ENCODE measurements at regions not wholly inside any gene's neighbourhood (a gene's known extent, or its start where the extent isn't known, plus 50 kb on each side); places are given as distances from the start of the nearest gene placed in this dataset.
A peak's percentile ranks its signal among the peaks of the same experiment; 100 is the strongest.

DNA sequence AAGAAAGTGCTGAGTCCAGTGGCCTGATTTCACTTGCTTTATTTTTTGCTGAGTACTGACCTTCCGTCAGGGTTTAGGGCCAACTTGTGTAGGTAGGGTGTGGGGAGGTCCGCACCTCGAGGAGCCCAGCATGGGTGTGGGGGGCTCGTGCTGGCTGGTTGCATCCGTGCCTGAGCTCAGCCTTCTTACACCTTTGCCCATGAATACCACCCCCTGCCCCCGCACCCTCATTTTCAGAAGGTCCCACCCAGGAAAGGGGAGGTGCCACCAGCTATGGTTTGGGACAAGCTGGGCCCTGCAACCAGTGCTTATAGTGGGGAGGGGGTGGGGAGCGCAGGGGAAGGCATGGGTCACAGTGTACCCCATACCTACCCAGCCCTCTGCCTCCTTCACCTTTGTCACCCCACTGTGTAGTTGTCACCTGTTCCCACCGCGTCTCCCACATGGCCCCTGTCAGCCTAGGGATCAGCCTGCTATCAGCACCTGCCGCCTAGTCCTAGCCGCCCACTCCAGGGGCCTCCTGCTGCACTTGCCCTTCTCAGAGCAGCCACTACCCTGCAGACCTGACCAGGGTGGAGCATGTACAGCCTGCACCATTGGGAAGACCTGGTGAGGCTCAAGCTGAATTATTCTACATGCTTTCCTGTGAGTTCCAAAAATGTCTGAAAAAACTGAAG, 146.2 kb upstream of the RET start:
- DNase-seq (ENCODE audit: low spot score) (no peak), ATAC-seq (no peak)
- intact Hi-C loops (cut with DNase I) = no loop called here

DNA sequence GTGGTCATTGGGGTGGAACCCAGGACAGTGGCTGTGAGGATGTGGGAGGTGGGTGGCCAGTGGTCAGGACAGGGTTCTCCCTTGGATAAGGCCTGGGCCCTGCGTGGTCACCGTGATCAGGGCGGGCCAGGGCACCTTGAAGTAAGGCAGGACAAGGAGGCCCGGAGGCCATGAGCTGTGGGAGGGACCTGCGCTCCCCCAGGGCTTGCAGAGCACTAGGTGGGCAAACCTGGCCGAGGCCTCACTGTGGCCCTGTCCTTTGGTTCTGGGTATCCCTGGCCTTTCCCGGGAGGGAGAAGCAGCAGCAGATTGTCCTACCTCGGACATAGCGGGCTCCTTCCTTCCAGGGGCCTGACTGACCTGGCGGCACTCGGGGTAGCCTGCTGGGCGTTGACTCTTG, 144.8 kb upstream of the RET start:
- ATAC-seq (no peak), DNase-seq (ENCODE audit: low spot score) (no peak)
- intact Hi-C loops (cut with DNase I) = no loop called here

DNA sequence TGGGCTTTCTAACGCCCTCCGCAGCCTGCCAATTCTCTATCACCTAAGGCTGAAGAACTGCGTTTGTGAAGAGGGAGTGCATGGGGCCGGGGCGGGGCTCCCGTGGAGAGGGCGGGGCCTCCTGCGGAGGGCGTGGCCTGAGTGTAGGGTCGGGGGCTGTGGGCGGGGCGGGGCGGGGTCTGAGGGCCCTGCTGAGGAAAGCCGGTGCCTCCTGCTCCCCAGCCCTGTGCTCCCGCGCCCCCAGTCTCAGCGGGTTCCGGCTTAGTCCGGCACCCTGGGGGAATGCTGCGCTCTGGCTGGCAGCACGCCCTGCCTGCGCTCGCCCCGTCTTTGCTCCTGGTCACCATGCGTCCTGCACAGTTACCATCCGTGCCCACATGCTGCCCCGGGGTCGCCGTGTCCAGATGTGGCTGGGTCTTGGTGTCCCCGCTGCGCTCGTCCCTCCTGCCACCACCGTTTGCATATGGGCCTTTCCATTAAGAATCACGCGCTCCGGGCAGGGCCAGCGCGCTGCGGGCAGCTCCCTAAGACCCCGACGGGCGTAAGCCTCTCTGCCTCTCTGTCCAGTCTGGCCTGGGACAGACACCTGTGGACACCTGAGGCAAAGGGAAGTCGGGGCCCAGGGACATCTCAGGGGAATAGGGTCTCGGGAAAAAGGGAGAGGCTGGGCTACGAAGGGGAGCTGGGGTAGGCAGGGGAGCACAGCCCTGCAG, 144.0 kb upstream of the RET start:
- DNase-seq (ENCODE audit: low spot score) (no peak), ATAC-seq (no peak)
- intact Hi-C loops (cut with DNase I) = no loop called here

DNA sequence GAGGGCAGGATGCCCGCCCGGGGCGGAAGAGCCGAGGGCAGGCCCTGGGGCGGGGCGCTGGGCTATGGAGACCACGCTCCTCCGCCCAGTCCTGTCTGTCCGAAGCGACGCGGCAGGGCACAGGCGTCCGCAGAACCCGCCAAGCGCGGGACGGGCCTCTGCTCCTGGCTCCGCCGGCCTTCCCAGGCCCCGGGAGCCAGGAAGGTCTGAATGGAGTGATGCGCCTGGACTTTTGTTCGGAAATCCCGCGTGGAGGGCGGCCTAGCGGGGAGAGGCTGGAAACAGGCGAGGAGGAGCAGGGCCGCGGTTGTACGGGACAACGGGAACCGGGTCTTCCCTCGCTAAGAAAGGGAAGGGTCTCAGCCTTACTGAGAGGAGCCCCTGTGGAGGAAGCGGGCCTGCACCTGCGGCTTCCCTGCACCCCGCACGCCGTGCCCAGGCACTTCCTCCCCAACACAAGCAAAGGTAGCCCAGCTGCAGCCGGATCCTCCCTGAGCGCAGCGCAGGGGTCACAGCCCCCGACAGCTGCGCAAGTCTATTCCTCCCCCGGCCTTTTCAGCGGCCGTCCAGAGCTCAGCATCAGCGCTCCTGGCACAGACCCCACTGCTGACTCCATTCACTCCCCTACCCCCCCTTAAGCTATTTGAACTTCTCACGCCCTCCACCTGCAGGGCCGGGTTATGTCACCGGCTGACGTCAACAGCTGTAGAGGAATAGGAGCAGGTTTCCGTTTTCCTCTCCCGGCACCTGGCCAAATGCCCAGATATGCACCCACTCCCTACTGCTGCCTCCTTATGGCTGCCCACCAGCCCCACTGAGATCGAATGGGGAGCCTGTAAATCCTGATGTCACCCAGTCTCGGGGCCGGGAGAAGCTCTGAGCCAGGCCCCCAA, 143.2 kb upstream of the RET start:
- intact Hi-C loops (cut with DNase I) = no loop called here
- peak; percentile 16 for ATAC-seq
- no peak for DNase-seq (ENCODE audit: low spot score)

DNA sequence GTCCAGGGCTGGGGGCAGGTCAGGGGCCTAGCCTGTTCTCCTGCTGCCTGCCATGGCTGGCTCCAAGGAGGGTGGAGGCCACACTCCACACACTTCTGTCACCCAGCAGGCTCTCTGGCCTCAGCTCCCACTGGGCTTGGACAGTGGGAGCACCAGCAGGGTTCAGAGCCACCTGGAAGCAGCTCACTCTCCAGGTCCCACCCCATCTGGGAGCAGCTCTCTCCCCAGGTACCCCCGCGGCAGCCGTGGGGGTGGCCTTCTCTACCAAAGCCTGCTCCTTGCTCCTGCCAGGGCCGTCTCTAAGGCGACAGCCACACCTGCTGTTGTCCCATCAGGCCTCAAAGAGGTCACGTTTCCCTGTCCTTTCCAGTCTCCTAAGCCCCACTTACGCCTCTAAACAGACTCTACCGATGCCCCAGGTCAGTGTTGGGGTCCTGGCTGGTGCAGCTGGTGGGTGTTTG, 142.5 kb upstream of the RET start:
- intact Hi-C loops (cut with DNase I) = no loop called here
- ATAC-seq (no peak), DNase-seq (ENCODE audit: low spot score) (no peak)

DNA sequence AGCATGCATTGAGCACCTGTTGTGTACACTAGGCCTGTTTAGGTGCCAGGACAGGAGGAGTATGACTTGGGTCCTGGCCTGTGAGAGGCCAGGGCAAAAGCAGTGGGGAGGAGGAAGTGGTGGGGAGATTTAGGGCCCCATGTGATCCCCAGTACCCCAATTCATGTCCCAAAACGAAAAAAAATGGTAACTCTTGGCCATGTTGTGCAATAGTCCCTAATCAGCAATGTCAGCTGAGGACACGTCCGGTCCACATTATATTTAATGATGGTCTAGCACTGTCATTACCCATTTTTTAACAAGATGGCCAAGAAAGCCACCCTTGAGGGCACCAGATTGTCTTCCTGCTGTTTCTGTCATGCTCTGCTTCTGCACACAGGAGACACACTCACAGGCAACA, 142.0 kb upstream of the RET start:
- intact Hi-C loops (cut with DNase I) = no loop called here
- DNase-seq (ENCODE audit: low spot score) = no peak

DNA sequence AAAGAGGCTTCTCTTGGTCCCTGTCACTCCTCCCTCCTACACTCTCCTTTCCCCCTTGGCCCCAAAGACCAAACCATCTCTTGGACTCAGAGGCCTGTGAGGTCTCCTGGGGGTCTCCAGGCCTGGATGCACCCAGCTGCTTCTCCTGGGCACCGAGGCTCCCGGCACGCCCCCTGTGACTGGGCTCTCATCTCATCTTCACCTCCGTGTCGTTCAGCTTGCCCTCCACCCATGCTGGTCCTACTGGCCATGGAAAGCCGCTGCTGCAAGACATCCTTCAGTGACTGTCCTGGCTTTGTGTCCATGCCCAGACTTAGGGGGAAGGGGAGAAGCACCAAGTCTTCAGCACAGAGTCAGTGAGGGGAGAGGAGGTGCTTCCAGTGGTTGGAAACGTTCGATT, 141.4 kb upstream of the RET start:
- no peak for ATAC-seq
- no peak for DNase-seq (ENCODE audit: low spot score)
- intact Hi-C loops (cut with DNase I) = no loop called here

More for the DNA sequence above, 142.0 kb upstream of the RET start:
- no peak for ATAC-seq

DNA sequence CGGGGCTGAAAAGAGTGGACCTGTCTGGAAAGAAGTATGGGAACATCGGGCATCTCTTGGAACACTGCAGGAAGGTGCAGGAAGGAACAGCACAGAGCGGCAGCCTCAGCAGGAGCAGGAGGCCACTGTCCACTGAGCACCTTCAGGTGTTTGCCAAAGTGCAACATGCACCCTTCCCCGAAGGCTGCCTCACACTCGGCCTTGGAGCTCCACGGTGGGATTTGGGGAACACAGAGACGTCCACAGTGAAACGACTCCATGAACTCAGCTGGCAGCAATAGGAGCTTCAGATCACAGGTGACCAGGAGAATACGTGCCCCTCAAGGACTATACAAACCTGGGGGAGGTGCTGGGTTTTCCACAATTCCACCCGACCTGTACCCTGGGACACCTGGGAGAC, 140.3 kb upstream of the RET start:
- ATAC-seq = no peak
- DNase-seq (ENCODE audit: low spot score) = peak; percentile 31
- intact Hi-C loops (cut with DNase I) = no loop called here

DNA sequence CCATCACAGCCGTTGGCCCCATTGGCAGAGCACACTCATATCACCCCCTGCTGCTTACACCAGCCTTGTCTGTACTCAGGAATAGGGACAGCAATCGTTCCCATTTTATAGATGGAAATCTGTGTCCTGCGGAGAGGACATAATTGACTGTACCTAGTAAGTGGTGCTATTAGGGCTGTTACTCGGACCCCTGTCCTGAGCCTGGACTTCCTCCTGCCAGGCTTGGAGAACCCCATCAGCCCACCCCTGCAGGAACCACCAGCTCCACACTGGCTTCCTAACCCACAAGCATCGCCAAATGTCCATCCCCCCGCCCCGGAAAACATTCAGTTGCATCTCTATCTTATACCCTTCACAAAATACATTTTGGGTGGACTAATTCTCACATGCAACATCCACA, 139.8 kb upstream of the RET start:
- intact Hi-C loops (cut with DNase I) = no loop called here
- no peak for ATAC-seq
- no peak for DNase-seq (ENCODE audit: low spot score)

DNA sequence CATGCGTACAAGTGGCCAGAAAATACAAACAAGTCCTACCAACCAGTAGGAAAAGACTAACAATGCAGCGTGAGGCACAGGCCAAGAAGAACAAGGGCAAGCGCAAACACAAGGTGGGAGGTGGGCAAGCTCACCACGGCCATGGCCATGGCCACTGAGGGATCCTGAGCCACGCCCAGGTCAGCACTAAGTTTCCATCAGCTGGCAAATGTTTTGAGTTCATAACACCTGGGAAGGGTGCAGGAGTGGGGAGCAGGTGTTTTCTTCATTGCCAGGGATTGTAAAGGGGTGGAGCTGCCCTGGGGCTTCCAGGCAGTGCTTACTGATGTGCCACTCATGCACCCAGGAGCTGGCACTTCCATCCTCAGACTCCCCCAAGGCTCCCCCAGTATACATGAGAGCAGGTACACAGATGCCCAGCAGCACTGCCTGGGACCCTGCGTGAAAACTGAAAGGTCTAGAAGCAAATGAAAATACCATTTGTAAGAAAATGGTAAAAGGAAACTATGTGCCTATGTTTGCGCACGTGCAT, 139.2 kb upstream of the RET start:
- peak; percentile 22 for DNase-seq (ENCODE audit: low spot score)
- intact Hi-C loops (cut with DNase I) = no loop called here
- ATAC-seq = no peak

DNA sequence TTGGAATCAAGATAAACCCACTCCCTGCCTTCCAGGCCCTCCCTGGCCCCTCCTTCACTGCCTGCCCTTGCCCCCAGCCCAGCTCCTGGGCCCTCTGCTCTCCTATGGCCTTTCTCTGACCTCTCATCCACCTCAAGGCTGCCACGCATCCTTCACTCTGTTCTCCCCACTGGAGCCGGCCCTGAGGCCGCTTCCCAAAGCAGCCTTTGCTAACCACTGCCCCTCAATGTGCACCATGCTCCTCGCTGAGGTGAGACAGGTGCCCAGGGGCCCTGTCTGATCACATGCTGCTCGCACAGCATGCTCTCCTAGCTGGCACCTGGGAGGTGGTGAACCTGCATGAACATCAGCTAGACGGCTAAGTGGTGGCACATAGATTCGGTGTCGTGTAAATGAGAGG, 138.5 kb upstream of the RET start:
- DNase-seq (ENCODE audit: low spot score) = peak; percentile 37

DNA sequence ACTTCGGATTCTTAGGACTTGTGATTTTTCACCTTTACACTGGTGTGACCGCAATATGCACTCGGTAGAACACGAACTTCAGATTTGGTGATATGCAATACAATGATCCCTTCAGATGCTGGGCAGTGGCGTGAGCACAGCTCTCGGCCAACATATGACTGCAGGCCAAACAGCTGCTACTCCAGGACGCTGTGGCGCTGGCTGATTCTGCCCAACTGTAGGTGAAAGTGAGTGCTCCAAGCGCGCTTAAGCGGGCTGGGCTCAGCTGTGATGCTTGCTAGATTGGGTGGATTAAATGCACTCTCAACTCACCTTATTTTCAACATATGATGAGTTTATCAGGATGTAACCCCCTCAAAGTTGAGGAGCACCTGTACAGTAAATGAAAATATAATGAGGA, 137.6 kb upstream of the RET start:
- intact Hi-C loops (cut with DNase I) = no loop called here
- no peak for ATAC-seq

More for the DNA sequence above, 138.5 kb upstream of the RET start:
- no peak for ATAC-seq
- intact Hi-C loops (cut with DNase I) = no loop called here

DNA sequence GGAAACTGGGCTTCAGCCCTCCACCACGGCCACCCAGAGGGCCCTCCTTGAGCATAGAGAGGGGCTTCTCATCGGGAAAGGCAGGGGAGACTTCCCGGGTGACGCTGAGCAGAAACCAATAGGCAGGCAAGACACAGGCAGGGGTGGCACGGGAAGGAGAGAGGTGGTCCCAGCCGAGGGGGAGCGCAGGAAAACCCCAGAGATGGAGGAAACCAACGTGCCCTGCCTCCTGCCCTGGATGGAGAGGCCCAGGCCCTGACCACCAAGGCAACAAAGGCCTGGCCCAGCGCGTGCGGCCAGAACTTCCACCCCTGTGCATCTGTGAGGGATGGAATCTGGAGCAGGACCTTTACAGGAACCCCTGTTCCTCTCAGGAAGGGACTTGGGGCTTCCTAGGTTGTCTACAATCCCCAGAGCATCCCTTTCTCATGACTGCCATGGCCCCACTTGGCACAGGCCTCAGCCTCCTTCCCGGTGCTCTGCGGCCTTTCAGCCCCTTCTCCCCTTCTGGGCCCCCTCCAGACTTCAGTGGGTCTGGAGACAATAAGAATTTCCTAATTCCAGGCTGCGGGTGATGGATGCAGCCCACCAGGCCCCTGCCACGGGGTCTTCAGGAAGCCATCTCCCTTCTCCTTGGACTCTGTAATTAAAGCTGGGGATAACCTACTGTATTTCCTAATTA, 137.0 kb upstream of the RET start:
- no peak for ATAC-seq
- DNase-seq (ENCODE audit: low spot score) = peak; percentile 28
- intact Hi-C loops (cut with DNase I) = no loop called here

More for the DNA sequence above, 137.6 kb upstream of the RET start:
- peak; percentile 21 for DNase-seq (ENCODE audit: low spot score)

DNA sequence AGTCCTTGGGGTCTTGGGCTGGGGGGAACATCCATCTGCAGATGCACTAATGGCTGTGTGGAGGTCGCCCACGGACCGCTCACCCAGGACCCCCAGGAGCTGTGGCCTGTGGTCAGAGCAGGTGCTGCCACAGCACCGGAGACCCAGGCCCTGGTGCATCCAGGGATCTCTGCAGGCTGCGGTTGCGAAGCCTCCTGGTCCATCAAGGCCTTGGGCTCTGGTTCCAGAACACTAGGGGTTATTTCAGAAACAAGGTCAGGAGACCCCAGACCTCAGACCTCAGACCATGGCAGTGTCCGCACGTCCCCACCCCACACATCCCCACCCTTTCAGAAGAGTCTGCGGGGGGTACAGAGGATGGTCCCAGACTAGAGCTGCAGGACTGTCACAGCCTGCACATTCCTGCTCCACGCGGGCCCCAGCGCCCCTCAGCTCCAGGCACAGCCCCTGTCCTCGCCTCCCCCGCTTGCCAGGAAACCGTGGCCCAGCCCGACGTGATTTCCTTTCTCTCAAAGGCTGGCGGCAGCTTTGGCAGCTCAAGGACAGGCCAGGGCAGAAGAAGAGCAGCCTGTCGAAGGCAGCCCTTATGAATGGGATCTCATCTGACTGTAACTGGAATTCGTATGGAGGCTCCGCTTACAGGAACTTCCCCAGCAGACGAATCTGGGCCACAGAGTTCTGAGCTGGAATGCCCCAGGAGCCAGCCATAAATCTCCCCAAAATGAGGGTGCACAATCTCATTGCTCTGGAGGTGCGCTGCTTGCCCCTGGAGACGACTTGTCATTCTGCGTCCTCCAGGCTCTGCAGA, 136.2 kb upstream of the RET start:
- no peak for ATAC-seq
- DNase-seq (ENCODE audit: low spot score) = peak; percentile 45
- intact Hi-C loops (cut with DNase I) = no loop called here

DNA sequence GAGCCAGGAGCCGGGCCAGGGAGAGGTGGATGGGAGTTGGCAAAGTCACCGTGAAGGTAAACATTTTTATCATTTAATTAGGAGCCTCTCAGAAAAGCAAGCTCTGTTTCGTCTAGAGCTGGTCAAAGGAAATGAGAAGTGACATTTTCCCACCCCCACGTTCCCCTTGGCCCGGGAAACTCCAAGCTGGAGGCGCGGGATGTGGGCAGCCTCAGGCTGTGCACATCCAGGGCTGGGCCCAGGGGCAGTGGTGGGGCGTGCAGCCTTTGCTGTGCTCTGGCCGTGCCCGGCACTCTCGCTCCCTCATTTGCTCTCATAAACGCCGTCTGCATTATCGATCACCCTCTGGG, 135.6 kb upstream of the RET start:
- peak; percentile 33 for DNase-seq (ENCODE audit: low spot score)
- ATAC-seq = no peak
- intact Hi-C loops (cut with DNase I) = no loop called here

DNA sequence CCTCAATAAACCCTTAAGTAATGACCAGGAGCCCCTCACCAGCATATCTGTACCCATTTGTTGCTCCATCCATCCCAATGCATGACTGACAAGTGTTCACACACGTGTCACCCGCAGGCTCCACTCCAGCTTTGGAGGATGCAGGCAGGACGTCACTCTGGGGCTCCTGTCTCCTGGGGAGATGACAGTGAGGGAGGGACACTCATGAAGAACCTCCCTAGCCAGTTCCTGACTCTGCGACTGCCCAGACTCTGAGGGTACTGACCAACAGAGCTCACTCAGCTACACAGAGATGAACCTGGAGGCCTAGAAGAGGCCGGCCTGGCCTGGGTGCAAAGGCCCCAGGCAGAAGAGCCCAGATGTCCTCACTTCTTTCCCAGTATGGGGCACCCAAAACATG, 135.1 kb upstream of the RET start:
- intact Hi-C loops (cut with DNase I) = no loop called here
- ATAC-seq (no peak), DNase-seq (ENCODE audit: low spot score) (peak; percentile 12)

DNA sequence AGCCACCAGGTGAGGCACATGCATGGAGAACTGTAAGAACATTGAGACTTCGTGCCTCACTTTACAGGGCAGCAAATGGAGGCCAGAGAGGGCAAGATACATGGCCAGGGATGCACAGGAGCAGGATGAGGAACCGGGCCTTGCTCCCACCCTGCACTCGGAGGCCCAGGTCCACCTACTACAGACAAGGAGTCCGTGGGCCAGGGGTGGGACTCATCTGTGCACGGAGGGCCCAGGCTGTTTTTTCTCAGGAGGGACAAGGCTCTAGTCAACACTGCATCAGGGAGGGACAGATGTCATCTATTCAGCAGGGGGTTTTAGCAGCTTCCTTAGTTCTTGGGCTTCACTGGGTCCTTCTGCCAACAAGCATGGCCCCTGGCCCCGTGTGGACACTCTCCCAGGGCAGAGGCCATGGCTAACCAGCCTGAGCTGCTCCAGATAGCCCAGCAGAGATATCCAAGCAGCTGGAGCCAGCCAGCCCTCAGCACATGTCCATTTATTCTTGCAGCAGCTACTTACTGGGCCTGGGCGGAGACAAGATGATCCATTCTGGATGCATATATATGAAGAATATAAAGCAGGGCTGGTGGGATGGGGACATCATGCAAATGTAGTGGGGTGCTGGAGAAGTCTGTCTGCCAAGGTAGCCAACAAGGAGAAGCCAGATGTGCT, 134.5 kb upstream of the RET start:
- peak; percentile 31 for DNase-seq (ENCODE audit: low spot score)
- ATAC-seq = no peak
- intact Hi-C loops (cut with DNase I) = no loop called here

Data from sciatic nerve (tissue), 2 donors.